Endothelial cell of umbilical vein (primary cell): ENCODE measurements at regions not wholly inside any gene's neighbourhood (a gene's known extent, or its start where the extent isn't known, plus 50 kb on each side); places are given as distances from the start of the nearest gene placed in this dataset.

Source experiments
- BruUV-seq: library from RNA; stranded (reverse); fragments of 400-500 nt; replicated peaks from 2 replicates; lab custom pipeline; 2021; lab: Mats Ljungman, UMichigan
- CTCF ChIA-PET: fragments of 300-600, 350-600 bp; sonication (Branson Sonifier 250); formaldehyde crosslinking; loops from one replicate; lab custom pipeline; 2021; ENCODE audit warnings: antibody characterized with exemption, inconsistent platforms; lab: Charles Lee
- POLR2A ChIA-PET: fragments of 300-600, 350-600 bp; sonication (Branson Sonifier 250); formaldehyde crosslinking; loops from one replicate; lab custom pipeline; 2021; ENCODE audit warnings: antibody characterized with exemption, inconsistent platforms; lab: Charles Lee
- DNase-seq: peaks from one replicate; pipeline ENCODE4 v3.0.0-alpha.2; 2011; ENCODE audit warnings: low read depth, low spot score
- FAIRE-seq: peaks from 2 replicates; lab custom pipeline; 2011; peaks lifted over from hg19 to GRCh38; lab: Jason Lieb, UNC
- H2AFZ ChIP-seq: 2 replicates; pipeline ENCODE4 v1.6.0; 2012; ENCODE audit warnings: low read depth, low read length, control low read depth, inconsistent platforms
- H3K27ac ChIP-seq: 2 replicates; pipeline ENCODE4 v1.5.1; 2011; ENCODE audit warnings: low read depth, mild to moderate bottlenecking, control low read depth, low read length, moderate library complexity; ENCODE audit not compliant: insufficient read depth
- H3K27me3 ChIP-seq, 2 experiments: 2 replicates each; pipeline versions ENCODE4 v1.6.0 to v1.6.1; 2011; ENCODE audit warnings: low read length in 2 of 2, mixed read lengths in 1 of 2; ENCODE audit not compliant: control insufficient read depth in 2 of 2, insufficient read depth in 2 of 2
- H3K36me3 ChIP-seq, 2 experiments: 2 replicates in 1 of 2; 3 replicates in 1 of 2; pipeline ENCODE4 v1.5.1; 2011; ENCODE audit warnings: low read length in 2 of 2, mild to moderate bottlenecking in 1 of 2, moderate library complexity in 1 of 2; ENCODE audit not compliant: control insufficient read depth in 2 of 2, insufficient read depth in 2 of 2; ENCODE audit errors: extremely low read depth in 1 of 2
- H3K4me1 ChIP-seq: 3 replicates; pipeline ENCODE4 v1.5.1; 2011; ENCODE audit warnings: mild to moderate bottlenecking, low read length; ENCODE audit not compliant: control insufficient read depth, insufficient read depth; ENCODE audit errors: extremely low read depth
- H3K4me2 ChIP-seq: 2 replicates; pipeline ENCODE4 v1.6.1; 2011; ENCODE audit warnings: low read length, control low read depth, mixed read lengths; ENCODE audit not compliant: insufficient read depth
- H3K4me3 ChIP-seq, 3 experiments: fragments of 200-600 bp in 1 of 3; sonication (generic), shearing (Covaris generic) in 1 of 3; replicated peaks in 1 of 3; 2 replicates each; pipeline ENCODE4 v1.5.1; 2011 to 2016; ENCODE audit warnings: control low read depth in 3 of 3, low read length in 3 of 3, mild to moderate bottlenecking in 2 of 3, inconsistent platforms in 1 of 3, low read depth in 1 of 3, moderate library complexity in 1 of 3; ENCODE audit not compliant: insufficient read depth in 1 of 3
- H3K79me2 ChIP-seq: 2 replicates; pipeline ENCODE4 v1.6.0; 2012; ENCODE audit warnings: low read length, inconsistent platforms; ENCODE audit not compliant: control insufficient read depth, insufficient read depth
- H3K9ac ChIP-seq: replicated peaks from 2 replicates; pipeline ENCODE3; 2011; ENCODE audit warnings: low read length, control low read depth; ENCODE audit not compliant: insufficient read depth; ENCODE audit errors: extremely low read depth
- H3K9me1 ChIP-seq: replicated peaks from 3 replicates; pipeline ENCODE4 v1.6.0; 2011; ENCODE audit warnings: mild to moderate bottlenecking, low read length; ENCODE audit not compliant: control insufficient read depth, insufficient read depth; ENCODE audit errors: extremely low read depth
- H3K9me3 ChIP-seq: replicated peaks from 2 replicates; pipeline ENCODE4 v1.5.1; 2012; ENCODE audit warnings: low read length, inconsistent platforms; ENCODE audit not compliant: control insufficient read depth, insufficient read depth
- H4K20me1 ChIP-seq: replicated peaks from 2 replicates; pipeline ENCODE3; 2011; ENCODE audit warnings: mild to moderate bottlenecking, low read length; ENCODE audit not compliant: control insufficient read depth, insufficient read depth; ENCODE audit errors: extremely low read depth
- CTCF ChIP-seq, 2 donors: IDR thresholded peaks; 1 replicate in 1 of 2; 2 replicates in 1 of 2; pipeline ENCODE4 v1.5.1; 2011; ENCODE audit warnings: low read length in 2 of 2, mild to moderate bottlenecking in 2 of 2, moderate library complexity in 2 of 2, control low read depth in 1 of 2, inconsistent platforms in 1 of 2, low read depth in 1 of 2; ENCODE audit not compliant: insufficient read depth in 1 of 2; ENCODE audit errors: extremely low read depth in 1 of 2
- EZH2 ChIP-seq: IDR thresholded peaks from 2 replicates; pipeline ENCODE4 v1.6.1; 2012; ENCODE audit warnings: borderline replicate concordance, low read depth, mild to moderate bottlenecking, moderate library complexity, low read length, inconsistent platforms; ENCODE audit not compliant: severe bottlenecking
- FOS ChIP-seq: IDR thresholded peaks from 2 replicates; pipeline ENCODE4 v1.6.1; 2011; ENCODE audit warnings: mild to moderate bottlenecking, low read length, moderate library complexity, borderline replicate concordance; ENCODE audit not compliant: insufficient read depth
- GATA2 ChIP-seq: IDR thresholded peaks from 2 replicates; pipeline ENCODE4 v1.7.0; 2011; ENCODE audit warnings: low read depth, mild to moderate bottlenecking, moderate library complexity, mixed read lengths, low read length; ENCODE audit not compliant: insufficient read length, insufficient read depth
- JUN ChIP-seq: IDR thresholded peaks from 2 replicates; pipeline ENCODE4 v1.6.1; 2011; ENCODE audit warnings: borderline replicate concordance, low read depth; ENCODE audit not compliant: insufficient read length, insufficient read depth
- MAX ChIP-seq: IDR thresholded peaks from 2 replicates; pipeline ENCODE4 v1.6.1; 2011; ENCODE audit not compliant: insufficient read depth, insufficient read length
- MYC ChIP-seq: IDR thresholded peaks from one replicate; pipeline ENCODE4 v1.6.1; 2011; ENCODE audit warnings: mild to moderate bottlenecking, low read depth, low read length
- POLR2A ChIP-seq: IDR thresholded peaks from 2 replicates; pipeline ENCODE4 v1.6.1; 2012; ENCODE audit warnings: low read depth, mild to moderate bottlenecking, control low read depth, low read length
- POLR2AphosphoS5 ChIP-seq: IDR thresholded peaks from 2 replicates; pipeline ENCODE4 v1.6.1; 2012; ENCODE audit warnings: low read depth, mild to moderate bottlenecking, control low read depth, low read length, moderate library complexity; ENCODE audit not compliant: insufficient read depth
- dilution Hi-C: fragments of 300-500 bp; cut with MboI; formaldehyde crosslinking; loops from one replicate; pipeline ENCODE4 v1.15.0; 2019; ENCODE audit warnings: low sequenced_read_pairs; ENCODE audit not compliant: extremely low pct_ligation_motif_present
- intact Hi-C: fragments of 100-400 bp; cut with micrococcal nuclease; formaldehyde crosslinking; loops from one replicate; pipeline ENCODE4 v1.10.0; 2022

DNA sequence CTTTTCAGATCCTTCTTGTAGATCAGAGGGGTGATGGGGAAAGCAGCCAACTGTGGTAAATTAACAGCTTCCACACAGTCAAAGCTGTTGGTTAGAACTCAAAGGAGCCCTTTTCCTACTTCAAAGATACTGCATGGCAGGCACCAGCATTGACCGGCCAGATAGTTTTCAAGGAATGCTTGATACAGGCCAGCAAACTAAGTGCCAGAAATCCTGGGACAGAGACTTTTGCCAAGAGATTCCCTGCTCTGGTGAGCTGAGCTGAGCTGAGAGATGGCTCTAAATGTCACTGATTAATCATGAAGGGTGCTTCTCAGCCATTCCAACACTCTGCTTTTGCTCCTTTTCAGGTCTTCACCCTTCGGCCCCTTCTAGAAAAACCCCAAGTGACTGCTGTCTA, 131.6 kb upstream of the MED14 start:
- dilution Hi-C loops (no loop called here), intact Hi-C loops (loop anchor here (1.0 kb wide), 1 partner anchor 73 kb away; no protein-coding TSS in a partner anchor)
- H3K27me3 ChIP-seq, result no peaks in the 10 kb centered on the region
- H3K9ac ChIP-seq, result no peak overlapping the region
- no peaks in the 10 kb centered on the region for H3K9me3 ChIP-seq
- no peak overlapping the region for H3K4me3 ChIP-seq
- no peaks in the 10 kb centered on the region for H3K79me2 ChIP-seq
- no peaks in the 10 kb centered on the region for H4K20me1 ChIP-seq
- no peak overlapping the region for H2AFZ ChIP-seq
- ChIA-PET CTCF (interaction anchor here (0.7 to 1.4 kb wide), 3 partner anchors 10 to 323 kb away, joined by 3 to 5 read pairs (median 3); no protein-coding TSS in a partner anchor), POLR2A (no interaction called here)
- H3K4me2 ChIP-seq, result no peak overlapping the region
- H3K27ac ChIP-seq, result peak overlapping the region; percentile 30
- FAIRE-seq (peak; percentile 55), DNase-seq (peak; percentile 25)
- H3K4me1 ChIP-seq, result peaks cover 15% of the 10 kb centered on the region
- TF ChIP-seq MYC (no peak), FOS (no peak), CTCF (IDR thresholded peaks at IDR 0.05; ENCODE audit: extremely low read depth in 1 of 2, insufficient read depth in 1 of 2, low read depth in 1 of 2, low read length in 2 of 2) (no peak), GATA2 (no peak), POLR2AphosphoS5 (no peak), POLR2A (no peak), MAX (no peak), EZH2 (no peak), JUN (no peak)
- H3K9me1 ChIP-seq, result no peaks in the 10 kb centered on the region
- BruUV-seq, result no TSS peak
- no peaks in the 10 kb centered on the region for H3K36me3 ChIP-seq
